BE2C (cell line): ENCODE measurements at regions not wholly inside any gene's neighbourhood (a gene's known extent, or its start where the extent isn't known, plus 50 kb on each side); places are given as distances from the start of the nearest gene placed in this dataset.

ENCODE experiments used
- DNase-seq: peaks from one replicate; pipeline ENCODE4 v3.0.0-alpha.2; 2020
- H3K27me3 ChIP-seq: fragments of 250-450 bp; sonication (Bioruptor Pico); 2 replicates; pipeline ENCODE4 v1.5.1; 2020; ENCODE audit warnings: mild to moderate bottlenecking
- H3K36me3 ChIP-seq: fragments of 250-450 bp; sonication (Bioruptor Pico); 2 replicates; pipeline ENCODE4 v1.5.1; 2020; ENCODE audit warnings: mild to moderate bottlenecking
- H3K4me1 ChIP-seq: fragments of 250-450 bp; sonication (Bioruptor Pico); 2 replicates; pipeline ENCODE4 v1.5.1; 2020
- H3K4me3 ChIP-seq: 2 replicates; pipeline ENCODE4 v1.5.1; 2011; ENCODE audit warnings: low read depth, low read length
- H3K9me3 ChIP-seq: fragments of 250-450 bp; sonication (Bioruptor Pico); 2 replicates; pipeline ENCODE4 v1.5.1; 2020
- TF ChIP-seq, protein P1 (sequence below): IDR thresholded peaks from 2 replicates; pipeline ENCODE4 v1.5.1; 2012; ENCODE audit warnings: mild to moderate bottlenecking, low read depth, low read length

DNA sequence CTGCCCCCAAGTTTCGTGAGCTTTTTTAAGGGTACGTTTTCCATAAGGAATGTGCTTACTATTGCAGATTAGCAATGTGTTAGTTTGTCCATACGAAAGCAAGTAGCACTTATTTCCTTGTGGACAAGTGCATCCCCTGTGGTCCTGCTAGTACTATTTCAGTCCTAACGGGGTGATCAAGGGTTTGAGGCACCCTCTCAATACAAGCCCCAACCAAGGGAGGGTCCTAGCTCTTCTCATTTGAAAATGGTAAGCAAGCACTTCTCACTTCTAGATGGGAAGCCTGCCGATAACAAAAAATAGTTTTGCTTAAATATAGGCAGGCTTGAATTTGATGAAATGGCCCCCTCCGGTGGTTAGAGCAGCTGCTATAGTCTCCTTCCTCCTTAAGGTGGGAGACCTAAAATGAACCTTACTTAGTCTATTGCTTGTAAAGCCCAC lies 64.0 kb upstream of the HMCN1 start:
- TF ChIP-seq, protein P1, sequence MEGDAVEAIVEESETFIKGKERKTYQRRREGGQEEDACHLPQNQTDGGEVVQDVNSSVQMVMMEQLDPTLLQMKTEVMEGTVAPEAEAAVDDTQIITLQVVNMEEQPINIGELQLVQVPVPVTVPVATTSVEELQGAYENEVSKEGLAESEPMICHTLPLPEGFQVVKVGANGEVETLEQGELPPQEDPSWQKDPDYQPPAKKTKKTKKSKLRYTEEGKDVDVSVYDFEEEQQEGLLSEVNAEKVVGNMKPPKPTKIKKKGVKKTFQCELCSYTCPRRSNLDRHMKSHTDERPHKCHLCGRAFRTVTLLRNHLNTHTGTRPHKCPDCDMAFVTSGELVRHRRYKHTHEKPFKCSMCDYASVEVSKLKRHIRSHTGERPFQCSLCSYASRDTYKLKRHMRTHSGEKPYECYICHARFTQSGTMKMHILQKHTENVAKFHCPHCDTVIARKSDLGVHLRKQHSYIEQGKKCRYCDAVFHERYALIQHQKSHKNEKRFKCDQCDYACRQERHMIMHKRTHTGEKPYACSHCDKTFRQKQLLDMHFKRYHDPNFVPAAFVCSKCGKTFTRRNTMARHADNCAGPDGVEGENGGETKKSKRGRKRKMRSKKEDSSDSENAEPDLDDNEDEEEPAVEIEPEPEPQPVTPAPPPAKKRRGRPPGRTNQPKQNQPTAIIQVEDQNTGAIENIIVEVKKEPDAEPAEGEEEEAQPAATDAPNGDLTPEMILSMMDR: peak; percentile 13; the same call in 1 of the 2 replicates
- H3K4me1 ChIP-seq: no peaks in the 10 kb centered on the region
- no peaks in the 10 kb centered on the region for H3K9me3 ChIP-seq
- H3K4me3 ChIP-seq: no peak overlapping the region
- no peaks in the 10 kb centered on the region for H3K27me3 ChIP-seq
- H3K36me3 ChIP-seq: no peaks in the 10 kb centered on the region
- no peak for DNase-seq

DNA sequence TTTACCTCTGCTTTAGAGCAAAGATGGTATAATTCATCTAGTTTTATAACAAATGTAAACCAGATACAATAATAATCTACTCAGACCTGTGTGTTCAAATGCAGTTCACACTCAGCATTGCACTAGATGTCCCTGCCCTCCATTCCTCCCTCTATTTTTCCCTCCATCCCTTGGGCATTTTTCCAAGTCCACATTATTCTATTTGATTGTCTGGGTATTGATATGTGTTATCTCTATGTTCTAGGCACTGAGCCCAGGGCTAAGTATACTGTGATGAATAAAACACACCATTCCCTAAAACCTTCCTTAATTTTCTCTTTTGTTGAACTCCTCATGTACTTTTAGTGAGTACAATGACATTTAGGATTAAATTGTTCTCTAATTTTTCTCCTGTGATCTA lies 66.2 kb upstream of the HMCN1 start:
- Histone ChIP-seq H3K9me3 (no peaks in the 10 kb centered on the region), H3K27me3 (no peaks in the 10 kb centered on the region), H3K4me1 (no peaks in the 10 kb centered on the region), H3K36me3 (no peaks in the 10 kb centered on the region), H3K4me3 (no peak overlapping the region)
- DNase-seq: no peak
- TF ChIP-seq, protein P1: no peak

DNA sequence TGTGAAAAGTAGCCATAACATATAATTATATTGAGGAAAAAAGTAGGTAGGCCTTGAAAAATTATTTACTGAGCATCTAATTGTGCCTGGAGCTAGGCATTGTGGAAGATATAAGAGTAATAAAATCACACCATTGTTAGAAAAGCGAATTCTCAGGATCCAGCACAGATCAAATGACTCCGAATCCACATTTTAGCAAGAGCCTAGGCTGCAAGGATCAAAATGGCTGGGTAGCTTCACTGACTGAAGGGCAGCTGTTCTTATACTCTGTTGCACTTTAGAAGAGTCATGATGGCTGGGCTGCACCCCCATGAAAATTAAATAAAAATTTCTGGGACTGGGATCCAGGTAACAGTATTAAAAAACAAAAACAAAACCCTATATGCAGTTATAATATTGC lies 67.6 kb upstream of the HMCN1 start:
- no peaks in the 10 kb centered on the region for H3K36me3 ChIP-seq
- no peaks in the 10 kb centered on the region for H3K9me3 ChIP-seq
- H3K27me3 ChIP-seq: no peaks in the 10 kb centered on the region
- TF ChIP-seq, protein P1: no peak
- no peak for DNase-seq
- H3K4me3 ChIP-seq: no peak overlapping the region
- H3K4me1 ChIP-seq: no peaks in the 10 kb centered on the region

DNA sequence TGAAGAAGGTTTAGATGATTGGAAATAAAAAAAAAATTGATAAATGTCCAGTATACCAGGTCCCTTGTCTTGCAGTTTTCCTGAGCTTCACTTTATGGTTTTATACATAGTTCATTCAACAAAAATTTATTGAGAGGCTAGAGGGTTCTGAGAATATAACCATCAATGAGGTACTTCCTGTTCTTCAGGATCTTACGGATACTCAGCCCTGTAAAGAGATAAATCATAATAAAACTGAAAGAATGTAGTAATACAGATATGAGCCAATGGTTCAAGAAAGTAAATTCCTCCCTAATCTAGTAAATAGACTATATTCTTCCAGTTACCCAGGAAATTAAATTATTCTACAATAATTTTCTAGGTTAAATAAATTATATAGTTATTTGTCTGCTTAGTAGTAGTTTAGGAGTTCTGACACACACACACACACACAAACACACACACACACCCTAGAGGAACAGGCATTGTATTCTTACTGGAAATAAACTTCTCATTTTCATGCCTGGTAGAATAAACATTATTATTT lies 70.4 kb upstream of the HMCN1 start:
- TF ChIP-seq, protein P1: no peak
- Histone ChIP-seq H3K27me3 (no peaks in the 10 kb centered on the region), H3K9me3 (no peaks in the 10 kb centered on the region), H3K4me3 (no peak overlapping the region), H3K4me1 (no peaks in the 10 kb centered on the region), H3K36me3 (no peaks in the 10 kb centered on the region)
- DNase-seq: no peak

DNA sequence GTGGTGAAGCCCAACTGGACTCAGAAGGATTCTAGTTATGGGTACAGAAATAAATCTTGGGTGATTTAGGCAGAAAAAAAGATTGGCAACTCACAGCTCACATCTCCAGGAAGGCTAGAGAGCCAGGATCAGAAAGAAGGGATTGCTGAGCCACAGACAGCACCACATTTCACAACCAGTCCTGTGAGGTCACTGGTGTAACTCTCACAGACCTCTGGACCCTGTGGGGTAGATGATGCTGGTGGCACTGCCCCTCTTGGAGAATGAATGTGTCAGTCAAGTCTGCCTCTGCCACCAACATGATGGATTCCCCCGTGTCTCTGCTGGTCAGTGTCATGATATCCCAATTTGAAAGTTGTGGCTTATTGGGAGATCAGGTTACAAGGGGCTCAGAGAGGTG lies 70.9 kb upstream of the HMCN1 start:
- no peaks in the 10 kb centered on the region for H3K9me3 ChIP-seq
- no peaks in the 10 kb centered on the region for H3K27me3 ChIP-seq
- H3K36me3 ChIP-seq: no peaks in the 10 kb centered on the region
- no peak overlapping the region for H3K4me3 ChIP-seq
- TF ChIP-seq, protein P1: no peak
- no peak for DNase-seq
- no peaks in the 10 kb centered on the region for H3K4me1 ChIP-seq

DNA sequence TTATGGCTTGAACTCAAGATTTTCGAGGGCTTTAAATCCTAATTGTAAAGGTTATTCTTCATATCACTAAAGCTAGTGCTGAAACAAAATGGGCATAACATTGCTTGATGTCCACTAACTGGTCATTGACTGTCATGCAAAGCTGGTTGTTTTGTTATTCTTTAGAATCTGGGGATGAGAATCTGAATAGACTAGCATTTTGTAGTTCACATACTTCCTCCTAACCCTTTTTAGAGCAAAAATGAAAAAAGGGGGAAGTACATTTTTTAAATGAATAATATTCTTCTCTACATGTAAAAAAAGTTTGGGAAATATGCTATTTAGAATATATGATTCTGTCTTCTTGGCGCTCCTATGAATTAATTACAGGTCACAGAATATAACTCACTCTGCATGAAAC lies 72.2 kb upstream of the HMCN1 start:
- DNase-seq: no peak
- H3K9me3 ChIP-seq: no peaks in the 10 kb centered on the region

More for the DNA sequence above, 72.2 kb upstream of the HMCN1 start:
- TF ChIP-seq, protein P1: no peak
- Histone ChIP-seq H3K4me1 (no peaks in the 10 kb centered on the region), H3K4me3 (no peak overlapping the region), H3K36me3 (no peaks in the 10 kb centered on the region), H3K27me3 (no peaks in the 10 kb centered on the region)
